Inflammatory macrophage (primary cell): ENCODE measurements at regions not wholly inside any gene's neighbourhood (a gene's known extent, or its start where the extent isn't known, plus 50 kb on each side); places are given as distances from the start of the nearest gene placed in this dataset.
"Not testable (repeated sequence)": the region's sequence is repeated elsewhere in the genome, so short reads cannot be mapped to it uniquely, and the experiment has no call there.

ENCODE experiments used
- DNase-seq, 2 donors: peaks; one replicate each; pipeline ENCODE4 v3.0.0-alpha.2; 2020 to 2022

GRCh38 chr2:200104015-200104414 is 148.6 kb downstream of the MAIP1 start:
- DNase-seq: no peak

GRCh38 chr2:200107514-200108217 is 152.3 kb downstream of the MAIP1 start:
- no peak for DNase-seq

GRCh38 chr2:200109421-200109820 is 154.0 kb downstream of the MAIP1 start:
- DNase-seq: no peak

- DNase-seq: no peak
Measured at GRCh38 chr2:200110381-200110780, 155.0 kb downstream of the MAIP1 start.

- not testable (repeated sequence) for DNase-seq
Measured at GRCh38 chr2:200113016-200113799, 157.8 kb downstream of the MAIP1 start.

- no peak for DNase-seq
Measured at GRCh38 chr2:200119236-200119635, 163.9 kb downstream of the MAIP1 start.

GRCh38 chr2:200121931-200122330 is 166.5 kb downstream of the MAIP1 start:
- DNase-seq: no peak

GRCh38 chr2:200122683-200123082 is 167.3 kb downstream of the MAIP1 start:
- DNase-seq: no peak

- not testable (repeated sequence) for DNase-seq
Measured at GRCh38 chr2:200124665-200125368, 169.4 kb downstream of the MAIP1 start.

- DNase-seq: no peak
Measured at GRCh38 chr2:200125444-200126284, 170.3 kb downstream of the MAIP1 start.

GRCh38 chr2:200126285-200126670 is 170.9 kb downstream of the MAIP1 start:
- DNase-seq: not testable (repeated sequence)

- not testable (repeated sequence) for DNase-seq
Measured at GRCh38 chr2:200126680-200127079, 171.3 kb downstream of the MAIP1 start.

- no peak for DNase-seq
Measured at GRCh38 chr2:200127848-200128247, 172.5 kb downstream of the MAIP1 start.

- DNase-seq: no peak
Measured at GRCh38 chr2:200128296-200128695, 172.9 kb downstream of the MAIP1 start.

- DNase-seq: no peak
Measured at GRCh38 chr2:200129721-200130462, 174.5 kb downstream of the MAIP1 start.

GRCh38 chr2:200130762-200131166 is 175.4 kb downstream of the MAIP1 start:
- no peak for DNase-seq

GRCh38 chr2:200131307-200131706 is 175.2 kb upstream of the SPATS2L start:
- no peak for DNase-seq

- no peak for DNase-seq
Measured at GRCh38 chr2:200135082-200135481, 171.4 kb upstream of the SPATS2L start.

- DNase-seq: no peak
Measured at GRCh38 chr2:200136655-200137054, 169.8 kb upstream of the SPATS2L start.

GRCh38 chr2:200137271-200137670 is 169.2 kb upstream of the SPATS2L start:
- DNase-seq: no peak

- no peak for DNase-seq
Measured at GRCh38 chr2:200137691-200138090, 168.8 kb upstream of the SPATS2L start.
